Tibial nerve (tissue), 4 donors: ENCODE measurements at regions not wholly inside any gene's neighbourhood (a gene's known extent, or its start where the extent isn't known, plus 50 kb on each side); places are given as distances from the start of the nearest gene placed in this dataset.

ENCODE experiments used
- EP300 ChIP-seq, 2 donors: sonication (generic); formaldehyde crosslinking; IDR thresholded peaks; one replicate each; pipeline ENCODE4 v1.6.1; 2017; ENCODE audit warnings: antibody characterized with exemption in 2 of 2, mild to moderate bottlenecking in 1 of 2
- POLR2A ChIP-seq, 2 donors: fragments of 450-650 bp; IDR thresholded peaks; one replicate each; pipeline ENCODE4 v1.6.1; 2017; ENCODE audit warnings: antibody characterized with exemption in 2 of 2, mild to moderate bottlenecking in 2 of 2, moderate library complexity in 2 of 2
- TF ChIP-seq, protein P1 (sequence below), 5 experiments: fragments of 200-600 bp in 3 of 5; fragments of 450-650 bp in 2 of 5; sonication (generic) in 3 of 5; IDR thresholded peaks; one replicate each; pipeline ENCODE4 v1.5.1; 2016 to 2019; ENCODE audit warnings: antibody characterized with exemption in 5 of 5, mild to moderate bottlenecking in 3 of 5, moderate library complexity in 2 of 5

GRCh38 chr2:198328454-198328853, 524.1 kb downstream of the PLCL1 start:
- TF ChIP-seq, protein P1, sequence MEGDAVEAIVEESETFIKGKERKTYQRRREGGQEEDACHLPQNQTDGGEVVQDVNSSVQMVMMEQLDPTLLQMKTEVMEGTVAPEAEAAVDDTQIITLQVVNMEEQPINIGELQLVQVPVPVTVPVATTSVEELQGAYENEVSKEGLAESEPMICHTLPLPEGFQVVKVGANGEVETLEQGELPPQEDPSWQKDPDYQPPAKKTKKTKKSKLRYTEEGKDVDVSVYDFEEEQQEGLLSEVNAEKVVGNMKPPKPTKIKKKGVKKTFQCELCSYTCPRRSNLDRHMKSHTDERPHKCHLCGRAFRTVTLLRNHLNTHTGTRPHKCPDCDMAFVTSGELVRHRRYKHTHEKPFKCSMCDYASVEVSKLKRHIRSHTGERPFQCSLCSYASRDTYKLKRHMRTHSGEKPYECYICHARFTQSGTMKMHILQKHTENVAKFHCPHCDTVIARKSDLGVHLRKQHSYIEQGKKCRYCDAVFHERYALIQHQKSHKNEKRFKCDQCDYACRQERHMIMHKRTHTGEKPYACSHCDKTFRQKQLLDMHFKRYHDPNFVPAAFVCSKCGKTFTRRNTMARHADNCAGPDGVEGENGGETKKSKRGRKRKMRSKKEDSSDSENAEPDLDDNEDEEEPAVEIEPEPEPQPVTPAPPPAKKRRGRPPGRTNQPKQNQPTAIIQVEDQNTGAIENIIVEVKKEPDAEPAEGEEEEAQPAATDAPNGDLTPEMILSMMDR (IDR thresholded peaks at IDR 0.05): no peak
- TF ChIP-seq POLR2A (IDR thresholded peaks at IDR 0.05) (no peak), EP300 (IDR thresholded peaks at IDR 0.05) (no peak)
